ENCODE measurements at regions not wholly inside any gene's neighbourhood (a gene's known extent, or its start where the extent isn't known, plus 50 kb on each side); places are given as distances from the start of the nearest gene placed in this dataset.
A peak's percentile ranks its signal among the peaks of the same experiment; 100 is the strongest.

GRCh38 chr20:53712212-53712977 lies 118.8 kb upstream of the ZNF217 start:
- Histone ChIP-seq H3K4me3 (no peak overlapping the region), H3K4me1 (peaks cover 0 to 10% (median 5%) of the 10 kb centered on the region in 4 donors), H3K27ac (no peak overlapping the region), H3K9me3 (no peaks in the 10 kb centered on the region), H3K36me3 (no peaks in the 10 kb centered on the region), H3K27me3 (no peaks in the 10 kb centered on the region)
- intact Hi-C loops (cut with DNase I; ENCODE audit: low total_unique reads): no loop called here
- no peak for DNase-seq
- TF ChIP-seq, protein P1, sequence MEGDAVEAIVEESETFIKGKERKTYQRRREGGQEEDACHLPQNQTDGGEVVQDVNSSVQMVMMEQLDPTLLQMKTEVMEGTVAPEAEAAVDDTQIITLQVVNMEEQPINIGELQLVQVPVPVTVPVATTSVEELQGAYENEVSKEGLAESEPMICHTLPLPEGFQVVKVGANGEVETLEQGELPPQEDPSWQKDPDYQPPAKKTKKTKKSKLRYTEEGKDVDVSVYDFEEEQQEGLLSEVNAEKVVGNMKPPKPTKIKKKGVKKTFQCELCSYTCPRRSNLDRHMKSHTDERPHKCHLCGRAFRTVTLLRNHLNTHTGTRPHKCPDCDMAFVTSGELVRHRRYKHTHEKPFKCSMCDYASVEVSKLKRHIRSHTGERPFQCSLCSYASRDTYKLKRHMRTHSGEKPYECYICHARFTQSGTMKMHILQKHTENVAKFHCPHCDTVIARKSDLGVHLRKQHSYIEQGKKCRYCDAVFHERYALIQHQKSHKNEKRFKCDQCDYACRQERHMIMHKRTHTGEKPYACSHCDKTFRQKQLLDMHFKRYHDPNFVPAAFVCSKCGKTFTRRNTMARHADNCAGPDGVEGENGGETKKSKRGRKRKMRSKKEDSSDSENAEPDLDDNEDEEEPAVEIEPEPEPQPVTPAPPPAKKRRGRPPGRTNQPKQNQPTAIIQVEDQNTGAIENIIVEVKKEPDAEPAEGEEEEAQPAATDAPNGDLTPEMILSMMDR (IDR thresholded peaks at IDR 0.05): no peak

DNA sequence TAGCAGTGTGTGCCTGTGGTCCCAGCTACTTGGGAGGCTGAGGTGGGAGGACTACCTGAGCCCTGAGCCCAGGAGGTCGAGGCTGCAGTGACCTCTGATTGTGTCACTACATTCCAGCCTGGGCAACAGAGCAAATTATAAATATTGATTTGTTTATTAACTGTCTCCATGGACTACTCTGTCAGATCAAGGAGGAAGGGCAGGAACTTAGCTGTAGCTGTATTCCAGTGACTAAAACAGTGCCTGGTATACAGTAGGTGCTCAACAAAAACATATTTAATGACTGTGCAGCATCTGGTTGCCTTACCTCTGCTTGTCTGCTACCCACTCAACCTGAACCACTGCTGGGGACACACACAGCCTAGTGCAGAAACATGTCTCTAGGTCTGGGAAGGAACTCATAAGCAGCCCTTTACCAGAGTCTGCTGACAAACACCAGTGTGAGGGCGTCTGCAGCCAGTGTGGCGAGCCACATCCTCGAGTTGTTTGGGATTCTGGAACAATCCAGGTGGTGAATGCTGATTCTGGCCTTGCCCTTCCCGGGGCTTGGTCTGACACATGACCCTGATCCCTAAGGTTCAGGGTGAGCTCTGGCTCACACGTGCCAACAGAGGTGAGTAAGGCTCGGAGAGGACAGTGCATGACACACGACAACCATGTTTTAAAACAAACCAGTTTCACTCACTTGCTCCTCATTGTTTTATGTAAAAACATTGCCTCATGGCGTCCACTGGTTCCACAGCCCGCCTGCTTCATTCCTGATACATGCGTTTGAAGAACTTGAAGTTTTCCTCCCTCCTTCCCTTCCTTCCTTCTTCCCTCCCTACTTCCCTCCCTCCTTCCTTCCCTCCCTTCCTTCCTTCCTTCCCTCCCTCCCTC lies 117.9 kb upstream of the ZNF217 start:
- DNase-seq: no peak
- Histone ChIP-seq H3K27me3 (no peaks in the 10 kb centered on the region), H3K27ac (no peak overlapping the region), H3K36me3 (no peaks in the 10 kb centered on the region), H3K4me1 (peaks cover 0 to 19% (median 11%) of the 10 kb centered on the region in 4 donors), H3K9me3 (no peaks in the 10 kb centered on the region), H3K4me3 (no peak overlapping the region)
- intact Hi-C loops (cut with DNase I; ENCODE audit: low total_unique reads): no loop called here
- TF ChIP-seq, protein P1 (IDR thresholded peaks at IDR 0.05): no peak

- Histone ChIP-seq H3K36me3 (no peaks in the 10 kb centered on the region), H3K27me3 (no peaks in the 10 kb centered on the region), H3K4me1 (peaks cover 0 to 25% (median 12%) of the 10 kb centered on the region in 4 donors), H3K27ac (peak overlapping the region; percentile 10 to 44), H3K9me3 (no peaks in the 10 kb centered on the region), H3K4me3 (no peak overlapping the region)
- DNase-seq: no peak
- TF ChIP-seq, protein P1 (IDR thresholded peaks at IDR 0.05): no peak
- intact Hi-C loops (cut with DNase I; ENCODE audit: low total_unique reads): no loop called here
Measured at GRCh38 chr20:53708129-53708968, 114.7 kb upstream of the ZNF217 start.

DNA sequence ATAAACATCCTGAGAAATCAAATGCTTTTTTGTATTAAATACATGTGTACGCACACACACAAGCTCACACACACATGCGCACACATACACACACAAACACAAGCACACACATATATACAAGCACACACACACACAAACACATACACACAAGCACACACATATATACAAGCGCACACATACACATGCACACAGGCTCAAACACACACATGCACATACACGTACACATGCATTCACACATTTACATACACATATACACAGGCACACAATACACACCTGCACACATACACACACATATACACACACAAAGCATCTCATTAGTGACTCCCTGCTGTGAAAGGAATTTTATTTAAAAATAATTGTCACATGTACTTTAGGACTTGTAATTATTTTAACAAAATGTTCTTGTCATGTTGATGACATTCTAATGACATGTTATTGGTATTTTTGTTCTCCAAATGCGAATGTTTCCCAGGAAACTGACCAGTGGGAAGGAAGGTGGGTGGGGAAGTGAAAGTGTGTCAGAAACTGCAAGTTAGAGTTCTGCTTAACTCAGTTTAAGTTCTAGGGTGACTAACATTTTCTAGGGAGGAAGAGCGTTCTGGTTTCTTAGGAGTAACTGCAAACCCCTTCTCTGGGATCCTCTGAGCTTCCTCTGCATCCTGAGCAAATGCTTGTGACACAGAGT lies 113.9 kb upstream of the ZNF217 start:
- Histone ChIP-seq H3K27ac (peak overlapping the region; percentile 11 to 44), H3K4me3 (no peak overlapping the region), H3K4me1 (peaks cover 0 to 25% (median 12%) of the 10 kb centered on the region in 4 donors), H3K9me3 (no peaks in the 10 kb centered on the region), H3K27me3 (no peaks in the 10 kb centered on the region), H3K36me3 (no peaks in the 10 kb centered on the region)
- intact Hi-C loops (cut with DNase I; ENCODE audit: low total_unique reads): no loop called here
- TF ChIP-seq, protein P1 (IDR thresholded peaks at IDR 0.05): no peak
- DNase-seq: no peak
